Endodermal cell (in vitro differentiated cells): ENCODE measurements at regions not wholly inside any gene's neighbourhood (a gene's known extent, or its start where the extent isn't known, plus 50 kb on each side); places are given as distances from the start of the nearest gene placed in this dataset.

Experiments
- DNase-seq: peaks from one replicate; pipeline ENCODE4 v3.0.0-alpha.2; 2017
- H3K27ac ChIP-seq: 2 replicates; pipeline ENCODE4 v1.5.1; 2013; ENCODE audit warnings: mild to moderate bottlenecking, low read depth, low read length, moderate library complexity
- H3K27me3 ChIP-seq: 2 replicates; pipeline ENCODE4 v1.6.1; 2013; ENCODE audit warnings: mild to moderate bottlenecking, low read length, moderate library complexity; ENCODE audit not compliant: insufficient read depth, control insufficient read depth, poor library complexity, severe bottlenecking
- H3K36me3 ChIP-seq: 2 replicates; pipeline ENCODE4 v1.7.0; 2013; ENCODE audit warnings: mild to moderate bottlenecking, low read length, moderate library complexity; ENCODE audit not compliant: control insufficient read depth, insufficient read depth
- H3K4me1 ChIP-seq: one replicate; pipeline ENCODE4 v1.7.0; 2013; ENCODE audit warnings: low read length; ENCODE audit not compliant: control insufficient read depth, insufficient read depth
- H3K4me3 ChIP-seq: 2 replicates; pipeline ENCODE4 v1.5.1; 2013; ENCODE audit warnings: mild to moderate bottlenecking, low read length, moderate library complexity
- H3K9ac ChIP-seq: 2 replicates; pipeline ENCODE4 v1.6.1; 2013; ENCODE audit warnings: mild to moderate bottlenecking, low read length, moderate library complexity; ENCODE audit not compliant: poor library complexity, severe bottlenecking; ENCODE audit errors: extremely low read depth
- H3K9me3 ChIP-seq: 2 replicates; pipeline ENCODE4 v1.6.1; 2013; ENCODE audit warnings: mild to moderate bottlenecking, low read length, moderate library complexity; ENCODE audit not compliant: control insufficient read depth
- H3K27ac Mint-ChIP-seq: 2 replicates; pipeline ENCODE4 v1.8.0; 2020; ENCODE audit warnings: mixed read lengths
- H3K27me3 Mint-ChIP-seq: 2 replicates; pipeline ENCODE4 v1.8.0; 2021; ENCODE audit warnings: mild to moderate bottlenecking, mixed read lengths; ENCODE audit not compliant: insufficient read depth
- H3K36me3 Mint-ChIP-seq: 2 replicates; pipeline ENCODE4 v1.8.0; 2020; ENCODE audit warnings: low read depth, mixed read lengths
- H3K4me1 Mint-ChIP-seq: 2 replicates; pipeline ENCODE4 v1.8.0; 2020; ENCODE audit warnings: mixed read lengths
- H3K4me3 Mint-ChIP-seq: 2 replicates; pipeline ENCODE4 v1.8.0; 2020; ENCODE audit warnings: mild to moderate bottlenecking, moderate library complexity, mixed read lengths
- H3K9me3 Mint-ChIP-seq: 2 replicates; pipeline ENCODE4 v1.8.0; 2020; ENCODE audit warnings: mild to moderate bottlenecking, mixed read lengths
- WGBS, 2 experiments: methylation state at CpG; one replicate each; pipeline versions ENCODE4 v1.1.5 to v1.1.7; 2013; ENCODE audit warnings: missing lambda C conversion rate in 2 of 2, mixed read lengths in 1 of 2; ENCODE audit not compliant: insufficient coverage in 1 of 2, insufficient read length in 1 of 2; 5-methylcytosine and 5-hydroxymethylcytosine counted together
- TF ChIP-seq, protein P1 (sequence below): fragments of 200-600 bp; sonication (generic); conservative IDR thresholded peaks from 2 replicates; pipeline ENCODE4 v1.5.0; 2021; ENCODE audit warnings: antibody characterized with exemption, mild to moderate bottlenecking

DNA sequence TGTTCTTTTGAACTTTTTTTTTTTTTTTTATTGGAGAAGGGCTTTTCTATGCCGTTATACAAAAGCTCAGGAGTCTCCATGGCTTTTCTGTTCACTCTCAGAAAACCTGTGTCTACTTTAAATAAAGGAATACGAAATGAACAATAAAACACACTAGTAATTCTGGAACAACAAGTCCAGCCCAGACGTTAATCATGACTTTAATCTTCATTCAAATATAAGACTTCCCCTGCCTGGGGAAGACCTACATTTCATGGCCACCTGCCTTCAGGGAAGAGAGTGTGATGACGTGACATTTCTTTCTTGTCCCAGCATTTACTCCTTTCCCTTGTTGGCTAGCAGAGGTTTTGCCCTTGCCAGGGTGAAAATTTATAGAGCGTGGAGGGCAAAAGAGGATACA, 564.5 kb downstream of the PDCD6IP start:
- no peak overlapping the region for H3K9ac ChIP-seq
- Mint-ChIP-seq H3K27ac (no peak overlapping the region), H3K4me1 (peaks cover 5% of the 10 kb centered on the region), H3K9me3 (no peaks in the 10 kb centered on the region), H3K4me3 (no peak overlapping the region), H3K36me3 (no peaks in the 10 kb centered on the region), H3K27me3 (no peaks in the 10 kb centered on the region)
- peaks cover 7% of the 10 kb centered on the region for H3K9me3 ChIP-seq
- TF ChIP-seq, protein P1, sequence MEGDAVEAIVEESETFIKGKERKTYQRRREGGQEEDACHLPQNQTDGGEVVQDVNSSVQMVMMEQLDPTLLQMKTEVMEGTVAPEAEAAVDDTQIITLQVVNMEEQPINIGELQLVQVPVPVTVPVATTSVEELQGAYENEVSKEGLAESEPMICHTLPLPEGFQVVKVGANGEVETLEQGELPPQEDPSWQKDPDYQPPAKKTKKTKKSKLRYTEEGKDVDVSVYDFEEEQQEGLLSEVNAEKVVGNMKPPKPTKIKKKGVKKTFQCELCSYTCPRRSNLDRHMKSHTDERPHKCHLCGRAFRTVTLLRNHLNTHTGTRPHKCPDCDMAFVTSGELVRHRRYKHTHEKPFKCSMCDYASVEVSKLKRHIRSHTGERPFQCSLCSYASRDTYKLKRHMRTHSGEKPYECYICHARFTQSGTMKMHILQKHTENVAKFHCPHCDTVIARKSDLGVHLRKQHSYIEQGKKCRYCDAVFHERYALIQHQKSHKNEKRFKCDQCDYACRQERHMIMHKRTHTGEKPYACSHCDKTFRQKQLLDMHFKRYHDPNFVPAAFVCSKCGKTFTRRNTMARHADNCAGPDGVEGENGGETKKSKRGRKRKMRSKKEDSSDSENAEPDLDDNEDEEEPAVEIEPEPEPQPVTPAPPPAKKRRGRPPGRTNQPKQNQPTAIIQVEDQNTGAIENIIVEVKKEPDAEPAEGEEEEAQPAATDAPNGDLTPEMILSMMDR = no peak
- no peaks in the 10 kb centered on the region for H3K4me1 ChIP-seq
- no peaks in the 10 kb centered on the region for H3K27me3 ChIP-seq
- H3K27ac ChIP-seq = no peak overlapping the region
- no peaks in the 10 kb centered on the region for H3K36me3 ChIP-seq
- H3K4me3 ChIP-seq = no peak overlapping the region
- 95 to 100% methylated on average over 3 to 5 of the region's 5 CpGs for WGBS, 2 experiments
- no peak for DNase-seq

DNA sequence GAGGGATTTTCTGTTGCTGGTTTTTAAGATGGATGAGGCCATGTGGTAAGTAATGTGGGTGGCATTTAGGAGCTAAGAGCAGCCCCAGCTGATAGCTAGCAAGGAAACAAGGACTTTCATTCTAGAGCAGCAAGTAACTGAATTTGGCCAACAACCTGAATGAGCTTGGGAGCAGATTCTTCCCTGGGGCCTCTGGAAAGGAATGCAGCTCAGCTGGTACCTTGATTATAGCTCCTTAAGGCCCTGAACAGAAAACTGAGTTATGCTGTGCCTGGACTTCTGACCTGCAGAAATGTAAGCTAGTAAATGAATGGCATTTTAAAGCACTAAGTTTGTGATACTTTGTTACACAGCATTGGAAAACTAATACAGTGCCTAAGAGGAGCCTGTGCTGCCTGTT, 565.5 kb downstream of the PDCD6IP start:
- Histone ChIP-seq H3K4me1 (no peaks in the 10 kb centered on the region), H3K9me3 (peaks cover 7% of the 10 kb centered on the region), H3K36me3 (no peaks in the 10 kb centered on the region), H3K4me3 (no peak overlapping the region), H3K27me3 (no peaks in the 10 kb centered on the region), H3K27ac (no peak overlapping the region), H3K9ac (no peak overlapping the region)
- H3K9me3 Mint-ChIP-seq = no peaks in the 10 kb centered on the region
- no peaks in the 10 kb centered on the region for H3K27me3 Mint-ChIP-seq
- no peaks in the 10 kb centered on the region for H3K36me3 Mint-ChIP-seq
- no peak overlapping the region for H3K4me3 Mint-ChIP-seq
- DNase-seq = no peak
- H3K27ac Mint-ChIP-seq = no peak overlapping the region
- TF ChIP-seq, protein P1 = no peak
- peaks cover 5% of the 10 kb centered on the region for H3K4me1 Mint-ChIP-seq

DNA sequence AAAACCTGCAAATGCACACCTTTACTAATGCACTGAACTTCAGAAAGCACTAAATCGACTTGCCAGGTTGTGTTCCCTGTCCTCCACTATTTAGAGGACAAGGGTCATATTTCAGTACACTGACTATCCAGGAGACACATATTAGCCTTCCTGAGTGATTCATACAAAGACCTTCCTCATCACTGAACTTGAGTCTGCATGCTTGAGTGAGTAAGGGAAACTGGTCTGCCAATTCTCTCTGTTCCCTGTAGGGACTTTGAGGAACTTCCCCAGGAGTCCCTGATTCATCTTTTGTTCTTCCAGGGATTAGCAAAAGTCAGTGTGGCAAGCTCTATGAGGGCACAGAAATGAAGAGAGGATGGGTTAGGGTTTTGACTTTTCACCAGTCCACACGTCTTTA, 565.9 kb downstream of the PDCD6IP start:
- Mint-ChIP-seq H3K4me3 (no peak overlapping the region), H3K36me3 (no peaks in the 10 kb centered on the region), H3K9me3 (no peaks in the 10 kb centered on the region), H3K27ac (no peak overlapping the region), H3K27me3 (no peaks in the 10 kb centered on the region), H3K4me1 (peaks cover 5% of the 10 kb centered on the region)
- Histone ChIP-seq H3K9ac (no peak overlapping the region), H3K27me3 (no peaks in the 10 kb centered on the region), H3K27ac (no peak overlapping the region), H3K4me1 (no peaks in the 10 kb centered on the region), H3K4me3 (no peak overlapping the region), H3K36me3 (no peaks in the 10 kb centered on the region), H3K9me3 (peaks cover 7% of the 10 kb centered on the region)
- no peak for DNase-seq
- WGBS, 2 experiments = 75 to 91% methylated on average over 2 of the region's 2 CpGs
- TF ChIP-seq, protein P1 = peak; percentile 30
